HG03159 (cell line): ENCODE measurements at regions not wholly inside any gene's neighbourhood (a gene's known extent, or its start where the extent isn't known, plus 50 kb on each side); places are given as distances from the start of the nearest gene placed in this dataset.

Source experiments
- ATAC-seq: cut with Tn5 transposase; IDR thresholded peaks from one replicate; pipeline ENCODE4 v1.9.1; 2021; ENCODE audit warnings: mild to moderate bottlenecking, moderate library complexity; ENCODE audit not compliant: unreplicated experiment

DNA sequence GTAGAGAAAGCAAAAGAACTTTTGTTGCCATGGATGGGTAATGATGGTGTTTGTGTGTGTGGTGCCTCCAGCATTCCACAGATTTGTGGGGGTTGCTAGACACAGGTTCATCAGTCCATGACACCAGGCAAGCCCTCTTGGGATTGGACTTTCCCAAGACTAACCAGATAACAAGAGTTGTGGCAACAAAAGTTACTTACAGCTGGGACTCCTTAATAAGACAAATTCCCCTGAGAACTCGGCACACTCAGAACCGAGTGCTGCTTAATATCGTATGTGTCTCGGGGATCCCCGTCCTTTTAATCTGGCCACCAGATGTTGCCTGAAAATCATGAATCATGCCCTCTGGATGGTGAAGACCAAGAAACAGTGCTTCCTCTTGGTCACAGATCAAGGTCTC is 193.3 kb downstream of the AJAP1 start:
- ATAC-seq, result no peak
